22Rv1 (cell line): ENCODE measurements at regions not wholly inside any gene's neighbourhood (a gene's known extent, or its start where the extent isn't known, plus 50 kb on each side); places are given as distances from the start of the nearest gene placed in this dataset.

Experiments used
- ZFX ChIP-seq: fragments of 450-650 bp; IDR thresholded peaks from 2 replicates; pipeline ENCODE4 v1.6.1; 2017; ENCODE audit warnings: antibody characterized with exemption, borderline replicate concordance
- TF ChIP-seq, protein P1 (sequence below): fragments of 450-650 bp; IDR thresholded peaks from 2 replicates; pipeline ENCODE4 v1.5.1; 2017; ENCODE audit warnings: mild to moderate bottlenecking

DNA sequence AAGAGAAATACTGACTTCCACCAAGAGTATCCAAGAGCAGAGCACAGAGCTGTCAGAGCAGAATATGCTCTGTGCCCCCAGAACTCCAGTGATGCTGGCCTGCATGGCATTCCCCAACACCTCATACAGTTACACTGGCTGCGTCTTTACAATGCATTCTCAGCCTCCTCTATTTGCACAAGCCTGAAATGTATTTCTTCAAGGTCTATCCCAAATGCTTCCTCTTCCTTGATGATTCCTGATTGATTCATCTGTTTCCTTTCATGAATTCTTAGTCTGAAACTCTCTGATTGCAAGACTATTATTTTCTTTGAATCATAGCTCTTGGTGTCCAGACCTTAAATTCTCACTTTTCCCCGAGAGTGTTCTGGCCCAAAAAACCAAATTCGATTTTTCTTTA is 664.7 kb downstream of the MECOM start:
- TF ChIP-seq, protein P1, sequence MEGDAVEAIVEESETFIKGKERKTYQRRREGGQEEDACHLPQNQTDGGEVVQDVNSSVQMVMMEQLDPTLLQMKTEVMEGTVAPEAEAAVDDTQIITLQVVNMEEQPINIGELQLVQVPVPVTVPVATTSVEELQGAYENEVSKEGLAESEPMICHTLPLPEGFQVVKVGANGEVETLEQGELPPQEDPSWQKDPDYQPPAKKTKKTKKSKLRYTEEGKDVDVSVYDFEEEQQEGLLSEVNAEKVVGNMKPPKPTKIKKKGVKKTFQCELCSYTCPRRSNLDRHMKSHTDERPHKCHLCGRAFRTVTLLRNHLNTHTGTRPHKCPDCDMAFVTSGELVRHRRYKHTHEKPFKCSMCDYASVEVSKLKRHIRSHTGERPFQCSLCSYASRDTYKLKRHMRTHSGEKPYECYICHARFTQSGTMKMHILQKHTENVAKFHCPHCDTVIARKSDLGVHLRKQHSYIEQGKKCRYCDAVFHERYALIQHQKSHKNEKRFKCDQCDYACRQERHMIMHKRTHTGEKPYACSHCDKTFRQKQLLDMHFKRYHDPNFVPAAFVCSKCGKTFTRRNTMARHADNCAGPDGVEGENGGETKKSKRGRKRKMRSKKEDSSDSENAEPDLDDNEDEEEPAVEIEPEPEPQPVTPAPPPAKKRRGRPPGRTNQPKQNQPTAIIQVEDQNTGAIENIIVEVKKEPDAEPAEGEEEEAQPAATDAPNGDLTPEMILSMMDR: no peak
- no peak for TF ChIP-seq ZFX
